WTC11 (cell line): ENCODE measurements at regions not wholly inside any gene's neighbourhood (a gene's known extent, or its start where the extent isn't known, plus 50 kb on each side); places are given as distances from the start of the nearest gene placed in this dataset.

ENCODE experiments used
- ATAC-seq: fragments of 200-7000 bp; cut with Tn5 transposase; 2 replicates; pipeline ENCODE4 v1.10.0; 2021; ENCODE audit warnings: mild to moderate bottlenecking, moderate library complexity
- CTCF ChIA-PET: fragments of 300-600 bp; sonication (Branson Sonifier 250); formaldehyde crosslinking; loops from one replicate; lab custom pipeline; 2021; ENCODE audit warnings: antibody characterized with exemption; lab: Charles Lee
- POLR2A ChIA-PET: fragments of 350-600 bp; sonication (Branson Sonifier 250); formaldehyde crosslinking; loops from one replicate; lab custom pipeline; 2021; ENCODE audit warnings: antibody characterized with exemption; lab: Charles Lee
- DNase-seq: peaks from one replicate; pipeline ENCODE4 v3.0.0; 2021; ENCODE audit warnings: low spot score
- H3K27ac Mint-ChIP-seq: 2 replicates; pipeline ENCODE4 v1.8.0; 2021; ENCODE audit warnings: mixed read lengths
- H3K27me3 Mint-ChIP-seq: 2 replicates; pipeline ENCODE4 v1.8.0; 2021; ENCODE audit warnings: low read depth, mild to moderate bottlenecking, moderate library complexity, mixed read lengths
- H3K36me3 Mint-ChIP-seq: 2 replicates; pipeline ENCODE4 v1.8.0; 2021; ENCODE audit warnings: mixed read lengths
- H3K4me1 Mint-ChIP-seq: 2 replicates; pipeline ENCODE4 v1.8.0; 2022; ENCODE audit warnings: mixed read lengths
- H3K4me3 Mint-ChIP-seq: 2 replicates; pipeline ENCODE4 v1.8.0; 2021; ENCODE audit warnings: mild to moderate bottlenecking, moderate library complexity, mixed read lengths
- H3K9me3 Mint-ChIP-seq: 2 replicates; pipeline ENCODE4 v1.8.0; 2021; ENCODE audit warnings: mixed read lengths
- ATF3 ChIP-seq: sonication (generic); formaldehyde crosslinking; conservative IDR thresholded peaks from 2 replicates; pipeline ENCODE4 v1.8.1; 2022; ENCODE audit warnings: mild to moderate bottlenecking, missing genetic modification reagents
- CBFB ChIP-seq: sonication (generic); formaldehyde crosslinking; IDR thresholded peaks from 2 replicates; pipeline ENCODE4 v1.8.1; 2022; ENCODE audit warnings: mild to moderate bottlenecking, low read depth, missing genetic modification reagents
- GRHL2 ChIP-seq: fragments of 250-450 bp; sonication (Bioruptor Pico); IDR thresholded peaks from 2 replicates; pipeline ENCODE4 v1.8.0; 2022; ENCODE audit warnings: mild to moderate bottlenecking, moderate library complexity; ENCODE audit not compliant: insufficient replicate concordance, severe bottlenecking
- IRF2 ChIP-seq: sonication (generic); formaldehyde crosslinking; IDR thresholded peaks from 2 replicates; pipeline ENCODE4 v1.8.0; 2022; ENCODE audit warnings: low read depth, missing genetic modification reagents, borderline replicate concordance
- JAZF1 ChIP-seq: fragments of 250-450 bp; sonication (Bioruptor Pico); IDR thresholded peaks from 2 replicates; pipeline ENCODE4 v1.9.0; 2021; ENCODE audit warnings: moderate library complexity, mild to moderate bottlenecking, inconsistent platforms
- MXD4 ChIP-seq: fragments of 250-450 bp; sonication (Bioruptor Pico); IDR thresholded peaks from 2 replicates; pipeline ENCODE4 v1.8.0; 2021; ENCODE audit warnings: mild to moderate bottlenecking, moderate library complexity, borderline replicate concordance
- NFYB ChIP-seq: sonication (generic); formaldehyde crosslinking; conservative IDR thresholded peaks from 2 replicates; pipeline ENCODE4 v1.8.0; 2022; ENCODE audit warnings: low read depth, missing genetic modification reagents
- OVOL2 ChIP-seq: fragments of 250-450 bp; sonication (Bioruptor Pico); IDR thresholded peaks from 2 replicates; pipeline ENCODE4 v1.9.0; 2021; ENCODE audit warnings: mild to moderate bottlenecking, borderline replicate concordance
- PRRX2 ChIP-seq: fragments of 250-450 bp; sonication (Bioruptor Pico); IDR thresholded peaks from 2 replicates; pipeline ENCODE4 v1.8.0; 2021; ENCODE audit warnings: mild to moderate bottlenecking
- RELA ChIP-seq: sonication (generic); formaldehyde crosslinking; IDR thresholded peaks from 2 replicates; pipeline ENCODE4 v1.8.1; 2022; ENCODE audit warnings: missing genetic modification reagents, mild to moderate bottlenecking, borderline replicate concordance
- SMAD3 ChIP-seq: sonication (generic); formaldehyde crosslinking; IDR thresholded peaks from 2 replicates; pipeline ENCODE4 v1.8.0; 2022; ENCODE audit warnings: missing genetic modification reagents, mild to moderate bottlenecking, borderline replicate concordance
- SMAD4 ChIP-seq: sonication (generic); formaldehyde crosslinking; IDR thresholded peaks from 2 replicates; pipeline ENCODE4 v1.8.0; 2022; ENCODE audit warnings: mild to moderate bottlenecking, missing genetic modification reagents
- TEAD1 ChIP-seq: sonication (generic); formaldehyde crosslinking; IDR thresholded peaks from 2 replicates; pipeline ENCODE4 v1.8.0; 2022; ENCODE audit warnings: mild to moderate bottlenecking, missing genetic modification reagents
- TEAD4 ChIP-seq: sonication (generic); formaldehyde crosslinking; IDR thresholded peaks from 2 replicates; pipeline ENCODE4 v1.8.0; 2022; ENCODE audit warnings: mild to moderate bottlenecking, missing genetic modification reagents
- ZNF263 ChIP-seq: sonication (generic); formaldehyde crosslinking; IDR thresholded peaks from 2 replicates; pipeline ENCODE4 v1.8.1; 2022; ENCODE audit warnings: low read depth, mild to moderate bottlenecking, moderate library complexity, missing genetic modification reagents
- ZNF671 ChIP-seq: fragments of 250-450 bp; sonication (Bioruptor Pico); IDR thresholded peaks from 2 replicates; pipeline ENCODE4 v1.8.0; 2021; ENCODE audit warnings: mild to moderate bottlenecking
- TF ChIP-seq, protein P1 (sequence below): fragments of 250-450 bp; sonication (Bioruptor Pico); IDR thresholded peaks from 2 replicates; pipeline ENCODE4 v1.8.0; 2021; ENCODE audit warnings: mild to moderate bottlenecking
- TF ChIP-seq, protein P2 (sequence below): sonication (generic); formaldehyde crosslinking; IDR thresholded peaks from 2 replicates; pipeline ENCODE4 v1.8.1; 2023; ENCODE audit warnings: mild to moderate bottlenecking, missing genetic modification reagents, moderate library complexity
- TF ChIP-seq, protein P3 (sequence below): fragments of 250-450 bp; sonication (Bioruptor Pico); IDR thresholded peaks from 2 replicates; pipeline ENCODE4 v1.9.0; 2021; ENCODE audit warnings: mild to moderate bottlenecking, borderline replicate concordance
- TF ChIP-seq, protein P4 (sequence below): fragments of 250-450 bp; sonication (Bioruptor Pico); IDR thresholded peaks from 2 replicates; pipeline ENCODE4 v2.1.2; 2022; ENCODE audit warnings: mild to moderate bottlenecking, moderate library complexity
- TF ChIP-seq, protein P5 (sequence below): sonication (generic); formaldehyde crosslinking; IDR thresholded peaks from 2 replicates; pipeline ENCODE4 v1.8.1; 2022; ENCODE audit warnings: missing genetic modification reagents, borderline replicate concordance

- Mint-ChIP-seq H3K4me1 (no peaks in the 10 kb centered on the region), H3K4me3 (no peak overlapping the region), H3K27ac (no peak overlapping the region), H3K9me3 (peaks cover 4% of the 10 kb centered on the region; the same call in 1 of the 2 replicates), H3K27me3 (no peaks in the 10 kb centered on the region), H3K36me3 (no peaks in the 10 kb centered on the region)
- ATAC-seq (no peak), DNase-seq (no peak)
- TF ChIP-seq ATF3: no peak
- no peak for TF ChIP-seq MXD4 (CRISPR knock-in tag)
- TF ChIP-seq PRRX2: no peak
- no peak for TF ChIP-seq ZNF671
- no peak for TF ChIP-seq TEAD1
- TF ChIP-seq, protein P1, sequence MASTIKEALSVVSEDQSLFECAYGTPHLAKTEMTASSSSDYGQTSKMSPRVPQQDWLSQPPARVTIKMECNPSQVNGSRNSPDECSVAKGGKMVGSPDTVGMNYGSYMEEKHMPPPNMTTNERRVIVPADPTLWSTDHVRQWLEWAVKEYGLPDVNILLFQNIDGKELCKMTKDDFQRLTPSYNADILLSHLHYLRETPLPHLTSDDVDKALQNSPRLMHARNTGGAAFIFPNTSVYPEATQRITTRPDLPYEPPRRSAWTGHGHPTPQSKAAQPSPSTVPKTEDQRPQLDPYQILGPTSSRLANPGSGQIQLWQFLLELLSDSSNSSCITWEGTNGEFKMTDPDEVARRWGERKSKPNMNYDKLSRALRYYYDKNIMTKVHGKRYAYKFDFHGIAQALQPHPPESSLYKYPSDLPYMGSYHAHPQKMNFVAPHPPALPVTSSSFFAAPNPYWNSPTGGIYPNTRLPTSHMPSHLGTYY: no peak
- TF ChIP-seq, protein P2, sequence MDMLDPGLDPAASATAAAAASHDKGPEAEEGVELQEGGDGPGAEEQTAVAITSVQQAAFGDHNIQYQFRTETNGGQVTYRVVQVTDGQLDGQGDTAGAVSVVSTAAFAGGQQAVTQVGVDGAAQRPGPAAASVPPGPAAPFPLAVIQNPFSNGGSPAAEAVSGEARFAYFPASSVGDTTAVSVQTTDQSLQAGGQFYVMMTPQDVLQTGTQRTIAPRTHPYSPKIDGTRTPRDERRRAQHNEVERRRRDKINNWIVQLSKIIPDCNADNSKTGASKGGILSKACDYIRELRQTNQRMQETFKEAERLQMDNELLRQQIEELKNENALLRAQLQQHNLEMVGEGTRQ: no peak
- no peak for TF ChIP-seq GRHL2 (CRISPR knock-in tag)
- no peak for TF ChIP-seq RELA
- POLR2A ChIA-PET: no interaction called here
- CTCF ChIA-PET: no interaction called here
Observed at GRCh38 chr9:31302620-31303418, 1081.6 kb upstream of the ACO1 start.

DNA sequence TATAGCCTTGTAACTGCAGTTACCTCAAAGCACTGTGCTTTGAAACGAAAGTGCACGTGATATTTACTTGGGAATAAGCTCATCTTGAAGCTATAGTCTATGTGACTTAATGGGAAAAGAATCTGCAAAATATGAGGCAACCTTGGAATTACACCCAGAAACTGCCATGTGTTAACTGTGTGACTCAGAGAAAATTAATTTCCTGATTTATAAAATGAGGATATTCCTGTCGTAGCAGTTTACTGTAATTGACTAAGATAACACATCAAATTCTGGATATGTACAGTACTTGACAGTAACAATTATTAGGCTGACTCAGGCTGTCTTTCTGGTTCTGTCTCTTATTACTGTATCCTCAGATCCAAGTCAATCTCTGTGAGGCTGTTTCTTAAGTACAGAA is 1079.9 kb upstream of the ACO1 start:
- H3K9me3 Mint-ChIP-seq: peaks cover 4% of the 10 kb centered on the region; the same call in 1 of the 2 replicates
- ChIA-PET POLR2A (no interaction called here), CTCF (no interaction called here)
- TF ChIP-seq, protein P3, sequence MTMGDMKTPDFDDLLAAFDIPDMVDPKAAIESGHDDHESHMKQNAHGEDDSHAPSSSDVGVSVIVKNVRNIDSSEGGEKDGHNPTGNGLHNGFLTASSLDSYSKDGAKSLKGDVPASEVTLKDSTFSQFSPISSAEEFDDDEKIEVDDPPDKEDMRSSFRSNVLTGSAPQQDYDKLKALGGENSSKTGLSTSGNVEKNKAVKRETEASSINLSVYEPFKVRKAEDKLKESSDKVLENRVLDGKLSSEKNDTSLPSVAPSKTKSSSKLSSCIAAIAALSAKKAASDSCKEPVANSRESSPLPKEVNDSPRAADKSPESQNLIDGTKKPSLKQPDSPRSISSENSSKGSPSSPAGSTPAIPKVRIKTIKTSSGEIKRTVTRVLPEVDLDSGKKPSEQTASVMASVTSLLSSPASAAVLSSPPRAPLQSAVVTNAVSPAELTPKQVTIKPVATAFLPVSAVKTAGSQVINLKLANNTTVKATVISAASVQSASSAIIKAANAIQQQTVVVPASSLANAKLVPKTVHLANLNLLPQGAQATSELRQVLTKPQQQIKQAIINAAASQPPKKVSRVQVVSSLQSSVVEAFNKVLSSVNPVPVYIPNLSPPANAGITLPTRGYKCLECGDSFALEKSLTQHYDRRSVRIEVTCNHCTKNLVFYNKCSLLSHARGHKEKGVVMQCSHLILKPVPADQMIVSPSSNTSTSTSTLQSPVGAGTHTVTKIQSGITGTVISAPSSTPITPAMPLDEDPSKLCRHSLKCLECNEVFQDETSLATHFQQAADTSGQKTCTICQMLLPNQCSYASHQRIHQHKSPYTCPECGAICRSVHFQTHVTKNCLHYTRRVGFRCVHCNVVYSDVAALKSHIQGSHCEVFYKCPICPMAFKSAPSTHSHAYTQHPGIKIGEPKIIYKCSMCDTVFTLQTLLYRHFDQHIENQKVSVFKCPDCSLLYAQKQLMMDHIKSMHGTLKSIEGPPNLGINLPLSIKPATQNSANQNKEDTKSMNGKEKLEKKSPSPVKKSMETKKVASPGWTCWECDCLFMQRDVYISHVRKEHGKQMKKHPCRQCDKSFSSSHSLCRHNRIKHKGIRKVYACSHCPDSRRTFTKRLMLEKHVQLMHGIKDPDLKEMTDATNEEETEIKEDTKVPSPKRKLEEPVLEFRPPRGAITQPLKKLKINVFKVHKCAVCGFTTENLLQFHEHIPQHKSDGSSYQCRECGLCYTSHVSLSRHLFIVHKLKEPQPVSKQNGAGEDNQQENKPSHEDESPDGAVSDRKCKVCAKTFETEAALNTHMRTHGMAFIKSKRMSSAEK: no peak
- no peak for TF ChIP-seq OVOL2 (CRISPR knock-in tag)
- TF ChIP-seq SMAD3: no peak
- TF ChIP-seq SMAD4 (CRISPR knock-in tag): no peak
- no peaks in the 10 kb centered on the region for H3K36me3 Mint-ChIP-seq
- no peak overlapping the region for H3K27ac Mint-ChIP-seq
- no peaks in the 10 kb centered on the region for H3K4me1 Mint-ChIP-seq
- H3K4me3 Mint-ChIP-seq: no peak overlapping the region
- DNase-seq (no peak), ATAC-seq (no peak)
- no peaks in the 10 kb centered on the region for H3K27me3 Mint-ChIP-seq

DNA sequence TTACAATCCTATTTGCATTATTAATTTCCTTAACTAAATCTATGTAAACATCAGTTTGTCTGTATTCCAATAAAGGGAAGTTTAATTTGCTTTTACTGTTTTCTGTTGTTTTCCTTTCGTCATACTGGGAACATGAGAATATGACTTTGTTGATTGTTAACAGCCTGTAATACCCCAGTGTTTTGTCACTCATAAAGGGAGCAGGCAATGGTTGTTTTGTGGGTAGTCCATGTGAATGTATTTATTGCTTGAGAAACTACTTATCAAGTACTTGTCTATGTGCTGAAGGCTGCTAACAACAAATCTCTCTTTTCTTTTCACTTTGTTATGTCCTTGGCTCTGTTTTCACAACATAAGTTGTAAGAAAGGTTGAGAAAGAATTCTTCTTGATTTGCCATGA is 1070.2 kb upstream of the ACO1 start:
- CTCF ChIA-PET: interaction anchor here (0.6 kb wide), 1 partner anchor 118 kb away, joined by 3 read pairs; no protein-coding TSS in a partner anchor
- Mint-ChIP-seq H3K4me3 (no peak overlapping the region), H3K36me3 (no peaks in the 10 kb centered on the region), H3K27me3 (no peaks in the 10 kb centered on the region), H3K9me3 (peaks cover 3% of the 10 kb centered on the region; the same call in 1 of the 2 replicates), H3K27ac (no peak overlapping the region), H3K4me1 (peaks cover 6% of the 10 kb centered on the region)
- DNase-seq (no peak), ATAC-seq (no peak)
- POLR2A ChIA-PET: no interaction called here
- no peak for TF ChIP-seq IRF2 (CRISPR knock-in tag)
- no peak for TF ChIP-seq CBFB (CRISPR knock-in tag)
- TF ChIP-seq, protein P4, sequence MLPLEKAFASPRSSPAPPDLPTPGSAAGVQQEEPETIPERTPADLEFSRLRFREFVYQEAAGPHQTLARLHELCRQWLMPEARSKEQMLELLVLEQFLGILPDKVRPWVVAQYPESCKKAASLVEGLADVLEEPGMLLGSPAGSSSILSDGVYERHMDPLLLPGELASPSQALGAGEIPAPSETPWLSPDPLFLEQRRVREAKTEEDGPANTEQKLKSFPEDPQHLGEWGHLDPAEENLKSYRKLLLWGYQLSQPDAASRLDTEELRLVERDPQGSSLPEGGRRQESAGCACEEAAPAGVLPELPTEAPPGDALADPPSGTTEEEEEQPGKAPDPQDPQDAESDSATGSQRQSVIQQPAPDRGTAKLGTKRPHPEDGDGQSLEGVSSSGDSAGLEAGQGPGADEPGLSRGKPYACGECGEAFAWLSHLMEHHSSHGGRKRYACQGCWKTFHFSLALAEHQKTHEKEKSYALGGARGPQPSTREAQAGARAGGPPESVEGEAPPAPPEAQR: no peak
- no peak for TF ChIP-seq JAZF1
- no peak for TF ChIP-seq NFYB
- TF ChIP-seq ZNF263 (CRISPR knock-in tag): no peak
- no peak for TF ChIP-seq TEAD4 (CRISPR knock-in tag)
- TF ChIP-seq, protein P5, sequence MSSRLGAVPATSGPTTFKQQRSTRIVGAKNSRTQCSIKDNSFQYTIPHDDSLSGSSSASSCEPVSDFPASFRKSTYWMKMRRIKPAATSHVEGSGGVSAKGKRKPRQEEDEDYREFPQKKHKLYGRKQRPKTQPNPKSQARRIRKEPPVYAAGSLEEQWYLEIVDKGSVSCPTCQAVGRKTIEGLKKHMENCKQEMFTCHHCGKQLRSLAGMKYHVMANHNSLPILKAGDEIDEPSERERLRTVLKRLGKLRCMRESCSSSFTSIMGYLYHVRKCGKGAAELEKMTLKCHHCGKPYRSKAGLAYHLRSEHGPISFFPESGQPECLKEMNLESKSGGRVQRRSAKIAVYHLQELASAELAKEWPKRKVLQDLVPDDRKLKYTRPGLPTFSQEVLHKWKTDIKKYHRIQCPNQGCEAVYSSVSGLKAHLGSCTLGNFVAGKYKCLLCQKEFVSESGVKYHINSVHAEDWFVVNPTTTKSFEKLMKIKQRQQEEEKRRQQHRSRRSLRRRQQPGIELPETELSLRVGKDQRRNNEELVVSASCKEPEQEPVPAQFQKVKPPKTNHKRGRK: no peak
